GM12878 (cell line): ENCODE measurements at regions not wholly inside any gene's neighbourhood (a gene's known extent, or its start where the extent isn't known, plus 50 kb on each side); places are given as distances from the start of the nearest gene placed in this dataset.

Experiments
- BMI1 ChIP-seq: fragments of 450-650 bp; IDR thresholded peaks from 2 replicates; pipeline ENCODE4 v1.6.1; 2016; ENCODE audit warnings: mild to moderate bottlenecking, moderate library complexity, borderline replicate concordance
- RBBP5 ChIP-seq: fragments of 200-600 bp; sonication (generic); conservative IDR thresholded peaks from 2 replicates; pipeline ENCODE4 v1.6.1; 2016
- TF ChIP-seq, protein P1 (sequence below): fragments of 450-650 bp; IDR thresholded peaks from 2 replicates; pipeline ENCODE4 v1.6.1; 2017; ENCODE audit warnings: mild to moderate bottlenecking
- TF ChIP-seq, protein P2 (sequence below): fragments of 450-650 bp; IDR thresholded peaks from 2 replicates; pipeline ENCODE4 v1.6.1; 2018; ENCODE audit warnings: borderline replicate concordance, mild to moderate bottlenecking; ENCODE audit not compliant: partially characterized antibody
- TF ChIP-seq, protein P3 (sequence below): fragments of 450-650 bp; formaldehyde crosslinking; IDR thresholded peaks from 2 replicates; pipeline ENCODE4 v1.4.0; 2020; ENCODE audit warnings: mild to moderate bottlenecking, moderate library complexity

DNA sequence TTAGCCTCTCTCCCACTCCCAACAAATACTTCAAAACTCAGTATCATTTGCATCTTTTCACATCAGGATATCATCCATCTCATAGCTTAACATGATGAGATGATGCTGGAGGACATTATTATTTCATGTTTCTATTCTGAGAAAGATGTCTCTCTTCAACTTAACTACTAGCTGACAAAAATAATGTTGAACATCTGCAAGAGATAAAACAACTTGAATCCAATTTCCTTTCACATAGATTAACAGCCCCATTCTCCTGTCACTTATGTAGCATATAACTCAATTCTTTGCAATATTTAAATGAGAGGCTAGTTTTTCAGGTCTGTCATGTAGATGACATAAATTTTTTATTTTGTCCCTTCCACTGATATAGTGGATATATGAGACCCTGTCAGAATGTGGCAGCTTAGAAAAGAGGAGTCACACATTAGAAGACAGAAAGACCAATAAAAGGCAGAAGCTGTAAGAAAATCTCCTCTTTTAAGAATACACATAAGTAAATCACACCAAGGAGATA, 239.2 kb upstream of the KIF2A start (continued):
- TF ChIP-seq, protein P1, sequence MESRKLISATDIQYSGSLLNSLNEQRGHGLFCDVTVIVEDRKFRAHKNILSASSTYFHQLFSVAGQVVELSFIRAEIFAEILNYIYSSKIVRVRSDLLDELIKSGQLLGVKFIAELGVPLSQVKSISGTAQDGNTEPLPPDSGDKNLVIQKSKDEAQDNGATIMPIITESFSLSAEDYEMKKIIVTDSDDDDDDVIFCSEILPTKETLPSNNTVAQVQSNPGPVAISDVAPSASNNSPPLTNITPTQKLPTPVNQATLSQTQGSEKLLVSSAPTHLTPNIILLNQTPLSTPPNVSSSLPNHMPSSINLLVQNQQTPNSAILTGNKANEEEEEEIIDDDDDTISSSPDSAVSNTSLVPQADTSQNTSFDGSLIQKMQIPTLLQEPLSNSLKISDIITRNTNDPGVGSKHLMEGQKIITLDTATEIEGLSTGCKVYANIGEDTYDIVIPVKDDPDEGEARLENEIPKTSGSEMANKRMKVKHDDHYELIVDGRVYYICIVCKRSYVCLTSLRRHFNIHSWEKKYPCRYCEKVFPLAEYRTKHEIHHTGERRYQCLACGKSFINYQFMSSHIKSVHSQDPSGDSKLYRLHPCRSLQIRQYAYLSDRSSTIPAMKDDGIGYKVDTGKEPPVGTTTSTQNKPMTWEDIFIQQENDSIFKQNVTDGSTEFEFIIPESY, result no peak
- TF ChIP-seq RBBP5 (no peak), BMI1 (no peak)
- TF ChIP-seq, protein P2, sequence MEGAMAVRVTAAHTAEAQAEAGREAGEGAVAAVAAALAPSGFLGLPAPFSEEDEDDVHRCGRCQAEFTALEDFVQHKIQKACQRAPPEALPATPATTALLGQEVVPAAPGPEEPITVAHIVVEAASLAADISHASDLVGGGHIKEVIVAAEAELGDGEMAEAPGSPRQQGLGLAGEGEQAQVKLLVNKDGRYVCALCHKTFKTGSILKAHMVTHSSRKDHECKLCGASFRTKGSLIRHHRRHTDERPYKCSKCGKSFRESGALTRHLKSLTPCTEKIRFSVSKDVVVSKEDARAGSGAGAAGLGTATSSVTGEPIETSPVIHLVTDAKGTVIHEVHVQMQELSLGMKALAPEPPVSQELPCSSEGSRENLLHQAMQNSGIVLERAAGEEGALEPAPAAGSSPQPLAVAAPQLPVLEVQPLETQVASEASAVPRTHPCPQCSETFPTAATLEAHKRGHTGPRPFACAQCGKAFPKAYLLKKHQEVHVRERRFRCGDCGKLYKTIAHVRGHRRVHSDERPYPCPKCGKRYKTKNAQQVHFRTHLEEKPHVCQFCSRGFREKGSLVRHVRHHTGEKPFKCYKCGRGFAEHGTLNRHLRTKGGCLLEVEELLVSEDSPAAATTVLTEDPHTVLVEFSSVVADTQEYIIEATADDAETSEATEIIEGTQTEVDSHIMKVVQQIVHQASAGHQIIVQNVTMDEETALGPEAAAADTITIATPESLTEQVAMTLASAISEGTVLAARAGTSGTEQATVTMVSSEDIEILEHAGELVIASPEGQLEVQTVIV, result no peak
- TF ChIP-seq, protein P3, sequence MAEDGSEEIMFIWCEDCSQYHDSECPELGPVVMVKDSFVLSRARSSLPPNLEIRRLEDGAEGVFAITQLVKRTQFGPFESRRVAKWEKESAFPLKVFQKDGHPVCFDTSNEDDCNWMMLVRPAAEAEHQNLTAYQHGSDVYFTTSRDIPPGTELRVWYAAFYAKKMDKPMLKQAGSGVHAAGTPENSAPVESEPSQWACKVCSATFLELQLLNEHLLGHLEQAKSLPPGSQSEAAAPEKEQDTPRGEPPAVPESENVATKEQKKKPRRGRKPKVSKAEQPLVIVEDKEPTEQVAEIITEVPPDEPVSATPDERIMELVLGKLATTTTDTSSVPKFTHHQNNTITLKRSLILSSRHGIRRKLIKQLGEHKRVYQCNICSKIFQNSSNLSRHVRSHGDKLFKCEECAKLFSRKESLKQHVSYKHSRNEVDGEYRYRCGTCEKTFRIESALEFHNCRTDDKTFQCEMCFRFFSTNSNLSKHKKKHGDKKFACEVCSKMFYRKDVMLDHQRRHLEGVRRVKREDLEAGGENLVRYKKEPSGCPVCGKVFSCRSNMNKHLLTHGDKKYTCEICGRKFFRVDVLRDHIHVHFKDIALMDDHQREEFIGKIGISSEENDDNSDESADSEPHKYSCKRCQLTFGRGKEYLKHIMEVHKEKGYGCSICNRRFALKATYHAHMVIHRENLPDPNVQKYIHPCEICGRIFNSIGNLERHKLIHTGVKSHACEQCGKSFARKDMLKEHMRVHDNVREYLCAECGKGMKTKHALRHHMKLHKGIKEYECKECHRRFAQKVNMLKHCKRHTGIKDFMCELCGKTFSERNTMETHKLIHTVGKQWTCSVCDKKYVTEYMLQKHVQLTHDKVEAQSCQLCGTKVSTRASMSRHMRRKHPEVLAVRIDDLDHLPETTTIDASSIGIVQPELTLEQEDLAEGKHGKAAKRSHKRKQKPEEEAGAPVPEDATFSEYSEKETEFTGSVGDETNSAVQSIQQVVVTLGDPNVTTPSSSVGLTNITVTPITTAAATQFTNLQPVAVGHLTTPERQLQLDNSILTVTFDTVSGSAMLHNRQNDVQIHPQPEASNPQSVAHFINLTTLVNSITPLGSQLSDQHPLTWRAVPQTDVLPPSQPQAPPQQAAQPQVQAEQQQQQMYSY, result no peak
